Activated CD4-positive, alpha-beta T cell treated with anti-CD3 and anti-CD28 coated beads for 48 hours (primary cell): ENCODE measurements at regions not wholly inside any gene's neighbourhood (a gene's known extent, or its start where the extent isn't known, plus 50 kb on each side); places are given as distances from the start of the nearest gene placed in this dataset.
"Not testable (repeated sequence)": the region's sequence is repeated elsewhere in the genome, so short reads cannot be mapped to it uniquely, and the experiment has no call there.

Experiments used
- DNase-seq: peaks from one replicate; pipeline ENCODE4 v3.0.0-alpha.2; 2020

DNA sequence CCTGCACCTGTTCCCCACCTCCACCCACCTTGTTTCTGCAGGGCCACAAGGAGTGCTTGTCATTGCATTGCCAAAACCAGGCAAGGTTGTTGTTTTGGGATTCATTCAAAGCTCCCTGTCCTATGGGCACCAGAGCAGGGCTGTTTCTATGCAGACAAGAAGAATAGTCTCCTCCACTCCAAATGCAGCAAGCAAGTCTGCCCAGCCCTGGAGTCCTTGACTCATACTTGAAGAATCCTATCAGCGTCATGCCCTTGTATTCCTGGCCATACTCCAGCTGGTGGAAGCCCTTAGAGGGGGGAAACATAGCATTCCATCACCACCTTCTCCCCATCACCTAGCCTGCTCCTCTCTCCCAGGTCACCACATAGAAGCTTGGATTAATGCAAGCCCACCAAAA lies 145.3 kb upstream of the ECI2 start:
- no peak for DNase-seq

- no peak for DNase-seq
Measured at GRCh38 chr6:4280031-4280430, 144.7 kb upstream of the ECI2 start.

DNA sequence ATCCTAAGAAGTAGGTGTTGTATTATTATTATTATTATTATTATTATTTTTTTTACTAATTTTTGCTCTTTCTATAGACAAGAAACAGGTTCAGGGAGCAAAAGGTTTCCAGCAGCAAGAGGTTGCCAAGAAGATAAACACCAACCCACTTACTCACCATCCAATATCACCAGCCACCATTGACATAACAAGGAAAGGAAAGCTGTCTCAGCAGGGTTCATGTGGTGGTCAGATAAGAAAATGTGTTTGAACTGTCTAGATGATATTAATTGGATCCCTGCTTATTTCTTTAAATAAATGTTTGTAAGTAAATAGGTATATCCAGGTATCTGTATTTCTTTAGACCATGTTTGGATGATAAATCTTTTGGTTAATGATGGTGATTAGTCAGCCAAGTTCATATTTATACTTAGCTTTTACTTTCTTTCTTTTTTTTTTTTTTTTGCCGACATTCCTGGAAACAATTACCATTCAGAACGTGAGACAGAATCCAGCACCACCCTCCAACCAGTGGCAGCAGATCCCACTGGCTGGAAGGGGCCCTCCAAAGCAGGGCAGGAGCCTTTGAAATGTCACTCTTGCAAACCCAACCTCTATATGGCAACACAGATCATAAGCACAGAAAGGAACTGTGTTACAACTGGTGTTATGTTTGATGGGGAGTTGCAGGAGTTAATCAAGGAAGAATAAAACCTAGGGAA lies 139.2 kb upstream of the ECI2 start:
- no peak for DNase-seq

GRCh38 chr6:4272996-4273395 lies 137.6 kb upstream of the ECI2 start:
- DNase-seq, result no peak

DNA sequence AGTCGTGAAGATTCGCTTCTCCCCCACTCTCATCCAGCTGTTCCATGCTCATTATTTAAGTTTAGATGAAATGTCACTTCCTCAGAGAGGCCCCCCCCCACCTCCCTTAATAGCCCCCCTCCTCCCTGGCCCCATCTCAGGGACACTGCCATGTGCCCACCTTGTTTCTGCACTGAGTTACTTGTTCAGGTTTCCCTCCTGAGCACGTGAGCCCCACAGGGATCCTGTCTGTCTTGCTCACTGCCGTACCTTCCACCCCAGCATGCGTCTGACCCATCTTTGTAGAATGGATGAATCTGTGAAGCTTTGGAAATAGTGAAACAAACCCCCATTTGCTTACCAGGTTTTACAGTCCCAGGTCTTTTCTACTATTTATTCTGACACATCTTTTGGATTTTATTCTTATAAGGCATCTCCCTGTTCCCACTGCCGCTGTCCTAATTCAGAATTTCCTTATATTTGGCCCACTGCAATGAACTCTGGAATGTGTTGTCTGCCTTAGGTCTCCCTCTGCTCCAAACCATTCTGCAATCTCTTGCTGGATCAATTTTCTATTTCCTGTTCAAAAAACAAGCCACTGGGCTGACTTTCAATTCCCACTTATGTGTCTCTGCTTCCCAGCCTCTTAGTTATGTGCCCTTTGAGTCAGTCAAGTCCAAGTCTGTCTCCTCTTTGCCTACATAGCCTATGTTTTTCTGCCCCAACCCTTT lies 136.5 kb upstream of the ECI2 start:
- DNase-seq, result no peak

- DNase-seq, result no peak
Measured at GRCh38 chr6:4270776-4271175, 135.4 kb upstream of the ECI2 start.

DNA sequence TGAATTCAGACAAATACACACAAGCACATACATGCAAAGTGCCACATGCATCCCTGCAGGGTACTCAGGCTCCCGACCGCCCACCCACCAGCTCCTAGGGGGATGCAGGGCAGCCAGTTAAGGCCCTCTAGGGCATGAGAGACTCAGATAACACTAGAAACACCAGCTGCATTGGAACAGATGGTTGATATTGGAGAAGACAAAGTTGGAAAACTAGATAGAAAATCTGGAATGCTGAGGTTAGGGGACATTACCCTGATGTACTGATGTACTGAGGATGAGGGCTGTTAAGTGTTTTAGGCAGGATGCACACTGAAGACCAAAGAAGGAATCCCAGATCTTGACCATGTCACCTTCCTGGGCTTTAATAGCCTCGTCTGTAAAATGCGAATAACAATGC lies 134.6 kb upstream of the ECI2 start:
- no peak for DNase-seq

GRCh38 chr6:4268171-4268570 lies 132.8 kb upstream of the ECI2 start:
- DNase-seq, result no peak

DNA sequence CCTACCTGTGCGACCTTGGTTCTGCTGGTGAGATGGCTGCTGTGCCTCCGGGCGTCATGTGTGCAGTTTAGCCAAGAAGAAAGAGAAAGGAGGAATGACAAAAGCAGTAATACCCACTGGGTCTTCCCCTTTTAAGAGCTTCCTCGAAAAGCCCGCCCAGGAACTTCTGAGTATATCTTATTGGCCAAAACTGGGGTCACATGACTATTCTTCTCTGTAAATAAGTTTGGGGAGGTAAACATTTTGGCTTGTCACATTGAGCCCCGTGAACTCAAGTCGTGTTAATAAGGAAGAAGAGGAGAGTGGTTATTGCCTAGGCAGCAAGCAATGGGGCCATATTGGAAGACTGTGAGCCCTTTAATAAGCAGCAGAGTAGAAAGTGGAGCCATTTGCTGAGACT lies 130.4 kb upstream of the ECI2 start:
- DNase-seq, result no peak

DNA sequence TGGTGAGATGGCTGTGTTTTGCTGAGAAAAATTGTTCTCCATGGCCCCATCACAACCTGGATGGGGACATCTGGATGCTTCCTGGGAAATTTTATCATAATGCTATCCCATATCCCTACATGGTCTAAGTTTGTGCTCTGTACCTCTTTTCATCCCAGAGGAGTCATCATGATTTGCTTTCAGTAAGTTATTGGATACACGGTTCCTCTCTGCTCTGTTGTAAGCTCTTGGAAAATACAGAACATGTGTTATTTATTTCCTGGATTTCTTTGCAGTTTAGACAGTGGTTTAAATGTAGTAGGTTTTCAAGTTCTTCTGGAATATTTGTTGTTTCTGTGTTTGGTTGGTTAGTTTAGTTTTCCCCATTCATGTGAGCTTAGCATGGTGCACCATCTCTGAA lies 129.2 kb upstream of the ECI2 start:
- no peak for DNase-seq

- no peak for DNase-seq
Measured at GRCh38 chr6:4264081-4264480, 128.7 kb upstream of the ECI2 start.

DNA sequence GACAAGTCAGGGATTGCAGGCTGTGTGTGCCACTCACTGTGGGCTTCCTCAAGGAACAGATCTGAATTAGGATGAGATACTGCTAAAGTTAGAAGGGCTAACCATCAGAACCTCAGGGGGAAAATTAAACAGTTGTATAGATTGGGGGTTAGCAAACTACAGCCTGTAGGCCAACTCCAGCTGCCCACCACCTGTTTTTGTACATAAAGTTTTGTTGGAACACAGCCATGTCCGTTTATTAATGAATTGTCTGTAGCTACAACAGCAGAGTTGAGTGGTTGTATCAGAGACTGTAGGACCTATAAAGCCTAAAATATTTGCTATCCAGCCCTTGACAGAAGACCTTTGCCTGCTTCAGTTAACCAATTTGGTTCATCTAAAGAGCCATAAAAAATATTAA lies 127.2 kb upstream of the ECI2 start:
- DNase-seq, result no peak

DNA sequence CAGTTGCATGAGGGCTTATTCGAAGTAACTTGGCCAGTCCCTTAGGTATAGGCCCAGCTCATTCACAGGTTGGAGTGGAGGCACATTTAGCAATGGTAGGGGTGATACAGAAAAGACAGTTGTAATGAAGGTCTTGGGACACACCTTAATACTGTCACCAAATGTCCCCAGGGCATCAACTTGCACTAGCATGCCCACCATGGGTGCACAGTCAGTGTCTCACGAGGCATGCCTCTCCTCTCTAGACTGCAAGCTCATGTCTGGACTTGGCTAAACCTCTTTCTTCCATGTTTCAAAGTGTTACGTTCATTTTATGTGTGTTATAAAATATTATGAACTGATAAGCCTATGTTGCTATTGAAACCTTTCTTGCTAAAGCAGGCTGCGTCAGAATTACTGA lies 124.0 kb upstream of the ECI2 start:
- no peak for DNase-seq

- no peak for DNase-seq
Measured at GRCh38 chr6:4258733-4259132, 123.4 kb upstream of the ECI2 start.

- DNase-seq, result no peak
Measured at GRCh38 chr6:4256969-4257368, 121.6 kb upstream of the ECI2 start.

DNA sequence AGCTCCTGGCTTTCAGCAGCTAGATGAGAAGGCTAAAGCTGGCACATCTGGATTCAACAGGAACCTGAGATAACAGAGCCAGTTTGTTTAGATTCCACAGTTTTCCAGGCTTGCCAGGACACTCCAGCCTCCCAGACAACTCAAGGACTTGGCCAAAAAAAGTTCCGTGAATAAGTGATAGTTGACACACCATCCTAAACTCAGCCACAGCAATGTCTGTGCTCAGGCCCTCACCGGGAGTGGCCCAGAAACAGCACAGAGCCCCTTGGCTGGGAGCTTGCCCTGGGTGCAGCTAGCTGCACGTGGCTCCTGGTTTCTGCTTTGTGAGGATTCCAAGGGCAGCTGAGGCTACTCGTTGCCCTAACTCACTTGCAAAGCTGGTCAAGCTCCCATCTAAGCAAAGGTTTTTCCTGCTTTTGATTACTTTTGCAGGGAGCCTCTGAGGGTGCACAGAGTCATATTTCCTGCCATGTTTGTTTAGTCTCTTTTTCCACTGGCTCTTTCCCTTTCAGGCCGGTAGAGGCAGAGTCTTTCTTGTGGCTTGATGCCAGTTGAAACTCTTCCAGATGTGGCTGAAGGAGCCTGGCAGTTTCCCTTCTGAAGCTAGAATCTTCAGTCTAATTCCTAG lies 118.3 kb upstream of the ECI2 start:
- no peak for DNase-seq

GRCh38 chr6:4252445-4252844 lies 117.1 kb upstream of the ECI2 start:
- not testable (repeated sequence) for DNase-seq

GRCh38 chr6:4250645-4251044 lies 115.3 kb upstream of the ECI2 start:
- DNase-seq, result no peak

DNA sequence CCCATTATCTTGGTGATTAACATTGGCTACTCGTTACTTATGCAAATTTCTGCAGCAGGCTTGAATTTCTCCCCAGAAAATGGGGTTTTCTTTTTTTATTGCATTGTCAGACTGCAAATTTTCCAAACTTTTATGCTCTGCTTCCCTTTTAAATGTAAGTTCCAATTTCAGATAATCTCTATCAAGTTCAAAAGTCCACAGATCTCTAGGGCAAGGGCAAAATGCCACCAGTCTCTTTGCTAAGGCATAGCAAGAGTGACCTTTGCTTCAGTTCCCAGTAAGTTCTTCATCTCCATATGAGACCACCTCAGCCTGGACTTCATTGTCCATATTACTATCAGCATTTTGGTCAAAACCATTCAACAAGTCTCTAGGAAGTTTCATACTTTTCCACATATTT lies 108.5 kb upstream of the ECI2 start:
- DNase-seq, result not testable (repeated sequence)

GRCh38 chr6:4243237-4243636 lies 107.9 kb upstream of the ECI2 start:
- DNase-seq, result no peak

DNA sequence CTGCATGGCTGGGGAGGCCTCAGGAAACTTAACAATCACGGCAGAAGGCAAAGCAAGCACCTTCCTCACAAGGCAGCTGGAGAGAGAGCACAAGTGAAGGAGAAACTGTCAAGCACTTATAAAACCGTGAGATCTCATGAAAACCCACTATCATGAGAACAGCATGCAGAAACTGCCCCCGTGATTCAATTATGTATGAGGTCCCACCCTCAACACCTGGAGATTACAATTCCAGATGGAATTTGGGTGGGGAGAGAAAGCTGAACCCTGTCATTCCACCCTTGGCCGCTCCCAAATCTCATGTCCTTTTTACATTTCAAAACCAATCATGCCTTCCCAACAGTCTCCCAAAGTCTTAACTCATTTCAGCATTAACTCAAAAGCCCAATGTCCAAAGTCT lies 107.2 kb upstream of the ECI2 start:
- no peak for DNase-seq

DNA sequence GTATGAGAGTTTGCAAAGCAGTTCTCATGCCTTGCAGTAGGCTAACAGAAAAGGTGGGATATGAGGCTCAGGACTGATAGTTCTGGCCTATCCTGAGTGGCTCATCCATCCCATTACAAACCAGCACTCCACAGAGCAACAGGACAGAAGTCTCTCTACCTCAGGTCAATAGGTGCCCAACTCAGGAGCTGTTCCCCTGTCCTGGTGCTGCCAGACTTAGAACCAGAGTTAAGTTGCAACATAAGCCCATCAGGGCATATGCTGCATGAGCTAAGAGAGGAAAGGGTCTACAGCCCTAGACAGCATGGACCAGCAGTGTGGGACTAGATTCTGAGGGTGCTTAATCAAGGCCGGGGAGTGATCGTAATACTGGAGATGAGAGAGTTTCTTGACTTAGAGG lies 104.8 kb upstream of the ECI2 start:
- DNase-seq, result no peak

DNA sequence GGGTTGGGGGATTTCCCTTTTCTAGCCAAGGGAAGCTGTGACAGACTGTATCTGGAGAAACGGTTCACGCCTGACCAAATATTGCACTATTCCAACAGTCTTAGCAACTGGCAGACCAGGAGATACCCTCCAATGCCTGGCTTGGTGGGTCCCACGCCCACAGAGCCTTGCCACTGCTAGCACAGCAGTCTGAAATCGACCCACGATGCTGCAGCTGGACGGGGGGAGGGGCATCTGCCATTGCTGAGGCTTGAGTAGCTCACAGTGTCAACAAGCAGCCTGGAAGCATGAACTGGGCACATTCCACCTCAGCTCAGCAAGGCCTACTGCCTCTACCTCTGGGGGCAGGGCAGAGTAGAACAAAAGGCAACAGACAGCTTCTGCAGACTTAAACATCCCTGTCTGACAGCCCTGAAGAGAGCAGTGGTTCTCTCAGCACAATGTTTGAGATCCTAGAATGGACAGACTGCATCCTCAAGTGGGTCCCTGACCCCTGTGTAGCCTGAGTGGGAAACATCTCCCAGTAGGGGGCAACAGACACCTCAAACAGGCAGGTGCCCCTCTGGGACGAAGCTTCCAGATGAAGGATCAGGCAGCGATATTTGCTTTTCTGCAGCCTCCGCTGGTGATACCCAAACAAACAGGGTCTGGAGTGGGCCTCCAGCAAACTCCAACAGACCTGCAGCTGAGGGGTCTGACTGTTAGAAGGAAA lies 89.9 kb upstream of the ECI2 start:
- DNase-seq, result no peak
